Neural cell (in vitro differentiated cells): ENCODE measurements at regions not wholly inside any gene's neighbourhood (a gene's known extent, or its start where the extent isn't known, plus 50 kb on each side); places are given as distances from the start of the nearest gene placed in this dataset.

Source experiments
- H2AFZ ChIP-seq: fragments of 200-600, 300-800 bp; sonication (generic), shearing (Covaris generic); 2 replicates; pipeline ENCODE4 v1.6.0; 2014; ENCODE audit warnings: low read depth, mild to moderate bottlenecking, antibody characterized with exemption, low read length, moderate library complexity
- H3F3A ChIP-seq: fragments of 200-600 bp; shearing (Covaris generic); 2 replicates; pipeline ENCODE4 v1.6.1; 2016; ENCODE audit warnings: mild to moderate bottlenecking, moderate library complexity, mixed read lengths, antibody characterized with exemption, low read length; ENCODE audit not compliant: insufficient read depth, poor library complexity, severe bottlenecking
- H3K27ac ChIP-seq: fragments of 200-600, 300-800 bp; sonication (generic), shearing (Covaris generic); 2 replicates; pipeline ENCODE4 v1.5.1; 2014; ENCODE audit warnings: mild to moderate bottlenecking, low read length, moderate library complexity
- H3K27me3 ChIP-seq: fragments of 300-800, 200-600 bp; sonication (generic), shearing (Covaris generic); 2 replicates; pipeline ENCODE4 v1.6.0; 2014; ENCODE audit warnings: mild to moderate bottlenecking, low read depth, low read length, moderate library complexity; ENCODE audit not compliant: insufficient read depth
- H3K36me3 ChIP-seq: fragments of 300-800, 200-600 bp; sonication (generic), shearing (Covaris generic); 2 replicates; pipeline ENCODE4 v1.5.1; 2014; ENCODE audit warnings: mild to moderate bottlenecking, antibody characterized with exemption, low read length, moderate library complexity; ENCODE audit not compliant: insufficient read depth
- H3K4me2 ChIP-seq: fragments of 300-800, 200-600 bp; sonication (generic), shearing (Covaris generic); 2 replicates; pipeline ENCODE4 v1.6.0; 2014; ENCODE audit warnings: mild to moderate bottlenecking, low read length
- H3K4me3 ChIP-seq: fragments of 300-800, 200-600 bp; sonication (generic), shearing (Covaris generic); 2 replicates; pipeline ENCODE4 v1.5.1; 2014; ENCODE audit warnings: mild to moderate bottlenecking, low read length, moderate library complexity
- H3K79me2 ChIP-seq: fragments of 200-600 bp; shearing (Covaris generic); replicated peaks from 2 replicates; pipeline ENCODE4 v1.6.0; 2014; ENCODE audit warnings: mild to moderate bottlenecking, low read length, moderate library complexity; ENCODE audit not compliant: insufficient read depth
- H3K9ac ChIP-seq: fragments of 300-800, 200-600 bp; sonication (generic), shearing (Covaris generic); 2 replicates; pipeline ENCODE4 v1.6.1; 2016; ENCODE audit warnings: mild to moderate bottlenecking, low read length, mixed read lengths
- H3K9me2 ChIP-seq: fragments of 200-600 bp; shearing (Covaris generic); 2 replicates; pipeline ENCODE4 v1.6.1; 2016; ENCODE audit warnings: mild to moderate bottlenecking, low read length, mixed read lengths; ENCODE audit not compliant: insufficient read depth
- H3K9me3 ChIP-seq: fragments of 200-600, 300-800 bp; sonication (generic), shearing (Covaris generic); 2 replicates; pipeline ENCODE4 v1.6.1; 2016; ENCODE audit warnings: mild to moderate bottlenecking, mixed run types, low read length, moderate library complexity, mixed read lengths
- H4K20me1 ChIP-seq: fragments of 200-600 bp; shearing (Covaris generic); 2 replicates; pipeline ENCODE4 v1.6.1; 2016; ENCODE audit warnings: mild to moderate bottlenecking, mixed run types; ENCODE audit not compliant: insufficient read depth
- CTCF ChIP-seq: fragments of 450-650 bp; IDR thresholded peaks from 2 replicates; pipeline ENCODE4 v1.5.1; 2014; ENCODE audit warnings: antibody characterized with exemption, mild to moderate bottlenecking, moderate library complexity; ENCODE audit not compliant: poor library complexity, severe bottlenecking
- EP300 ChIP-seq: fragments of 450-650 bp; conservative IDR thresholded peaks from 2 replicates; pipeline ENCODE4 v1.6.1; 2014; ENCODE audit warnings: antibody characterized with exemption, mild to moderate bottlenecking, moderate library complexity; ENCODE audit not compliant: poor library complexity, severe bottlenecking
- EZH2 ChIP-seq: fragments of 200-600, 300-800 bp; shearing (Covaris generic), sonication (generic); IDR thresholded peaks from 2 replicates; pipeline ENCODE4 v1.6.1; 2014; ENCODE audit warnings: antibody characterized with exemption, low read length, borderline replicate concordance, mild to moderate bottlenecking; ENCODE audit not compliant: insufficient read depth, poor library complexity, severe bottlenecking
- MXI1 ChIP-seq: fragments of 450-650 bp; conservative IDR thresholded peaks from 2 replicates; pipeline ENCODE4 v1.6.1; 2014; ENCODE audit warnings: antibody characterized with exemption, mild to moderate bottlenecking; ENCODE audit not compliant: poor library complexity, severe bottlenecking
- POLR2AphosphoS5 ChIP-seq: IDR thresholded peaks from 2 replicates; pipeline ENCODE4 v1.6.1; 2012
- RAD21 ChIP-seq: fragments of 450-650 bp; conservative IDR thresholded peaks from 2 replicates; pipeline ENCODE4 v1.6.1; 2014; ENCODE audit warnings: antibody characterized with exemption, mild to moderate bottlenecking, moderate library complexity
- SMC3 ChIP-seq: fragments of 450-650 bp; conservative IDR thresholded peaks from 2 replicates; pipeline ENCODE4 v1.6.1; 2014; ENCODE audit warnings: antibody characterized with exemption, mild to moderate bottlenecking, moderate library complexity; ENCODE audit not compliant: poor library complexity
- TAF1 ChIP-seq: IDR thresholded peaks from 2 replicates; pipeline ENCODE4 v1.6.1; 2012; ENCODE audit warnings: low read depth
- TF ChIP-seq, protein P1 (sequence below): IDR thresholded peaks from 2 replicates; pipeline ENCODE4 v1.6.1; 2012; ENCODE audit warnings: borderline replicate concordance

DNA sequence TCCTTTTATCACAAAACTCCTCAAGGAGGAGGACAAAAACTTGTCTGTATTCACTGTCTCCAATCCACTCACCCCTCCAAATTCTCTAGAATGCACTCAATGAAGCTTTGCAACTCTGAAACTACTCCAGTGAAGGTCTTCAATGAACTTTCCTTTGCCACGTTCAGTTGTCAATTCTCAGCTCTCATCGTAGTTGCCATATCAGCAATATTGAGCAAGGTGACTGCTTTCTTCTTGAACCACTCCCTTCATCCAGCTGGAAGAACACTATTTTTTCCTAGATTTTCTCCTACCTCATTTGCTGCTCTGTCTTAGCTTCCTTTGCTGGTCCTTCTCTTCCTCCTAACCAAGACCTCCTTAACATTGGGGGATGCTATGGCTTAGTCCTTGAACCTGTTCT, 191.8 kb downstream of the KDR start:
- Histone ChIP-seq H3K79me2 (no peaks in the 10 kb centered on the region), H4K20me1 (no peaks in the 10 kb centered on the region), H3K27ac (no peak overlapping the region), H3F3A (no peaks in the 10 kb centered on the region), H3K4me2 (no peak overlapping the region), H3K36me3 (no peaks in the 10 kb centered on the region), H3K9me3 (no peaks in the 10 kb centered on the region), H2AFZ (no peak overlapping the region), H3K9ac (no peak overlapping the region), H3K27me3 (no peaks in the 10 kb centered on the region), H3K9me2 (no peaks in the 10 kb centered on the region), H3K4me3 (no peak overlapping the region)
- TF ChIP-seq TAF1: no peak

DNA sequence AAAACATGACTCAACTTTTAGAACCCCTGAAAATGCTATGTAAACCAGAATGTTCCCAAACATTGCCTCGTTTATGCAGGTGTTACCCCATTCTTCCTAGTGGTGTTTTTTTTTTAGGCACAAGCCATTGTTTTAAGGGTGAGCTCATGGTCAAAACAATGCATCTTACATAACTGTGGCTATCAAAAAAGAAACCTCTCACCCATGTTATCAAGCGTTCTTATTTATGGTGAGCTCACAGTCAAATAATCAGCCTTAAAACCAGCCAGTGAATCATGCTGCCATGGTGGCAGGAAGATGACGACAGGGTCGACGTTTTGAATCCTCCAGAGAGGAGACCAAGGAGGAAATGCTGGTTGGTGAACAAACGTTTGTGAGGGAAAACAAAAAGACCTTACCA, 195.2 kb downstream of the KDR start:
- Histone ChIP-seq H4K20me1 (no peaks in the 10 kb centered on the region), H3K36me3 (no peaks in the 10 kb centered on the region), H3F3A (no peaks in the 10 kb centered on the region), H3K27me3 (no peaks in the 10 kb centered on the region), H3K4me3 (no peak overlapping the region), H3K9me2 (no peaks in the 10 kb centered on the region), H3K4me2 (no peak overlapping the region), H3K27ac (no peak overlapping the region), H2AFZ (no peak overlapping the region), H3K9me3 (no peaks in the 10 kb centered on the region), H3K9ac (no peak overlapping the region), H3K79me2 (no peaks in the 10 kb centered on the region)
- no peak for TF ChIP-seq SMC3
- TF ChIP-seq POLR2AphosphoS5: no peak

GRCh38 chr4:54929459-54929858, 195.9 kb downstream of the KDR start:
- Histone ChIP-seq H4K20me1 (no peaks in the 10 kb centered on the region), H3K79me2 (no peaks in the 10 kb centered on the region), H3K27ac (no peak overlapping the region), H3K4me3 (no peak overlapping the region), H3K9me2 (no peaks in the 10 kb centered on the region), H3F3A (no peaks in the 10 kb centered on the region), H3K4me2 (no peak overlapping the region), H3K36me3 (no peaks in the 10 kb centered on the region), H3K9me3 (no peaks in the 10 kb centered on the region), H3K9ac (no peak overlapping the region), H2AFZ (no peak overlapping the region), H3K27me3 (no peaks in the 10 kb centered on the region)
- TF ChIP-seq POLR2AphosphoS5: no peak
- no peak for TF ChIP-seq EZH2
- TF ChIP-seq MXI1: no peak
- TF ChIP-seq, protein P1, sequence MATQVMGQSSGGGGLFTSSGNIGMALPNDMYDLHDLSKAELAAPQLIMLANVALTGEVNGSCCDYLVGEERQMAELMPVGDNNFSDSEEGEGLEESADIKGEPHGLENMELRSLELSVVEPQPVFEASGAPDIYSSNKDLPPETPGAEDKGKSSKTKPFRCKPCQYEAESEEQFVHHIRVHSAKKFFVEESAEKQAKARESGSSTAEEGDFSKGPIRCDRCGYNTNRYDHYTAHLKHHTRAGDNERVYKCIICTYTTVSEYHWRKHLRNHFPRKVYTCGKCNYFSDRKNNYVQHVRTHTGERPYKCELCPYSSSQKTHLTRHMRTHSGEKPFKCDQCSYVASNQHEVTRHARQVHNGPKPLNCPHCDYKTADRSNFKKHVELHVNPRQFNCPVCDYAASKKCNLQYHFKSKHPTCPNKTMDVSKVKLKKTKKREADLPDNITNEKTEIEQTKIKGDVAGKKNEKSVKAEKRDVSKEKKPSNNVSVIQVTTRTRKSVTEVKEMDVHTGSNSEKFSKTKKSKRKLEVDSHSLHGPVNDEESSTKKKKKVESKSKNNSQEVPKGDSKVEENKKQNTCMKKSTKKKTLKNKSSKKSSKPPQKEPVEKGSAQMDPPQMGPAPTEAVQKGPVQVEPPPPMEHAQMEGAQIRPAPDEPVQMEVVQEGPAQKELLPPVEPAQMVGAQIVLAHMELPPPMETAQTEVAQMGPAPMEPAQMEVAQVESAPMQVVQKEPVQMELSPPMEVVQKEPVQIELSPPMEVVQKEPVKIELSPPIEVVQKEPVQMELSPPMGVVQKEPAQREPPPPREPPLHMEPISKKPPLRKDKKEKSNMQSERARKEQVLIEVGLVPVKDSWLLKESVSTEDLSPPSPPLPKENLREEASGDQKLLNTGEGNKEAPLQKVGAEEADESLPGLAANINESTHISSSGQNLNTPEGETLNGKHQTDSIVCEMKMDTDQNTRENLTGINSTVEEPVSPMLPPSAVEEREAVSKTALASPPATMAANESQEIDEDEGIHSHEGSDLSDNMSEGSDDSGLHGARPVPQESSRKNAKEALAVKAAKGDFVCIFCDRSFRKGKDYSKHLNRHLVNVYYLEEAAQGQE: no peak
- no peak for TF ChIP-seq TAF1
- TF ChIP-seq CTCF: no peak
- no peak for TF ChIP-seq RAD21
- TF ChIP-seq SMC3: no peak
- TF ChIP-seq EP300: no peak
